Stimulated activated naive B cell treated with anti-CD40 and anti-IgM and Interleukin-4, amounts not matched to agents 10 μg/mL and 1 μg/mL and 100 μg/mL, for 72 hours (primary cell): ENCODE measurements at regions not wholly inside any gene's neighbourhood (a gene's known extent, or its start where the extent isn't known, plus 50 kb on each side); places are given as distances from the start of the nearest gene placed in this dataset.

Experiments
- ATAC-seq, 2 donors: fragments of 150-1000 bp; cut with Tn5 transposase; replicated peaks; 2 replicates each; pipeline ENCODE4 v1.10.0; 2021; ENCODE audit warnings: moderate library complexity in 1 of 2
- DNase-seq: peaks from one replicate; pipeline ENCODE4 v3.0.0; 2021
- H3K27ac Mint-ChIP-seq: one replicate; pipeline ENCODE4 v1.8.0; 2022; ENCODE audit warnings: mild to moderate bottlenecking, mixed read lengths
- H3K27me3 Mint-ChIP-seq, 2 donors: one replicate each; pipeline ENCODE4 v1.8.0; 2022; ENCODE audit warnings: mixed read lengths in 2 of 2
- H3K36me3 Mint-ChIP-seq, 2 donors: one replicate each; pipeline ENCODE4 v1.8.0; 2022; ENCODE audit warnings: mixed read lengths in 2 of 2, mild to moderate bottlenecking in 1 of 2
- H3K4me1 Mint-ChIP-seq, 2 donors: one replicate each; pipeline ENCODE4 v1.8.0; 2022; ENCODE audit warnings: mixed read lengths in 2 of 2, mild to moderate bottlenecking in 1 of 2
- H3K4me3 Mint-ChIP-seq, 2 donors: one replicate each; pipeline ENCODE4 v1.8.0; 2022; ENCODE audit warnings: mild to moderate bottlenecking in 2 of 2, mixed read lengths in 2 of 2, moderate library complexity in 1 of 2
- H3K9me3 Mint-ChIP-seq, 2 donors: one replicate each; pipeline ENCODE4 v1.8.0; 2022; ENCODE audit warnings: mixed read lengths in 2 of 2, mild to moderate bottlenecking in 1 of 2

- peaks cover 0 to 3% of the 10 kb centered on the region in 2 donors for H3K9me3 Mint-ChIP-seq
- no peak for DNase-seq
- no peak overlapping the region for H3K4me3 Mint-ChIP-seq
- H3K4me1 Mint-ChIP-seq = no peaks in the 10 kb centered on the region
- no peak for ATAC-seq
- H3K27me3 Mint-ChIP-seq = no peaks in the 10 kb centered on the region
- H3K27ac Mint-ChIP-seq = no peak overlapping the region
- no peaks in the 10 kb centered on the region for H3K36me3 Mint-ChIP-seq
Measured at GRCh38 chr2:182565911-182566567, 139.2 kb upstream of the PDE1A start.

GRCh38 chr2:182573553-182573952 is 142.5 kb upstream of the DNAJC10 start:
- Mint-ChIP-seq H3K4me3 (no peak overlapping the region), H3K36me3 (no peaks in the 10 kb centered on the region), H3K27me3 (peaks cover 5% of the 10 kb centered on the region in 2 donors), H3K4me1 (no peaks in the 10 kb centered on the region), H3K9me3 (peaks cover 0 to 2% of the 10 kb centered on the region in 2 donors), H3K27ac (no peak overlapping the region)
- no peak for DNase-seq
- no peak for ATAC-seq

- H3K27me3 Mint-ChIP-seq = peaks cover 5% of the 10 kb centered on the region in 2 donors
- no peak for ATAC-seq
- H3K36me3 Mint-ChIP-seq = no peaks in the 10 kb centered on the region
- no peak for DNase-seq
- peaks cover 0 to 2% of the 10 kb centered on the region in 2 donors for H3K9me3 Mint-ChIP-seq
- H3K27ac Mint-ChIP-seq = no peak overlapping the region
- no peaks in the 10 kb centered on the region for H3K4me1 Mint-ChIP-seq
- no peak overlapping the region for H3K4me3 Mint-ChIP-seq
Measured at GRCh38 chr2:182577816-182578215, 138.2 kb upstream of the DNAJC10 start.

- H3K4me3 Mint-ChIP-seq = no peak overlapping the region
- no peaks in the 10 kb centered on the region for H3K9me3 Mint-ChIP-seq
- DNase-seq = no peak
- no peaks in the 10 kb centered on the region for H3K4me1 Mint-ChIP-seq
- no peaks in the 10 kb centered on the region for H3K27me3 Mint-ChIP-seq
- no peak overlapping the region for H3K27ac Mint-ChIP-seq
- no peak for ATAC-seq
- H3K36me3 Mint-ChIP-seq = no peaks in the 10 kb centered on the region
Measured at GRCh38 chr2:182581196-182581935, 134.7 kb upstream of the DNAJC10 start.

- Mint-ChIP-seq H3K4me1 (no peaks in the 10 kb centered on the region), H3K4me3 (no peak overlapping the region)
- no peak for DNase-seq
Measured at GRCh38 chr2:182584462-182584861, 131.6 kb upstream of the DNAJC10 start.

GRCh38 chr2:182585001-182585400 is 131.1 kb upstream of the DNAJC10 start:
- H3K9me3 Mint-ChIP-seq = no peaks in the 10 kb centered on the region
- H3K27me3 Mint-ChIP-seq = peaks cover 0 to 7% of the 10 kb centered on the region in 2 donors
- no peaks in the 10 kb centered on the region for H3K36me3 Mint-ChIP-seq
- DNase-seq (no peak), ATAC-seq (no peak)
- no peak overlapping the region for H3K27ac Mint-ChIP-seq
- H3K4me1 Mint-ChIP-seq = no peaks in the 10 kb centered on the region
- no peak overlapping the region for H3K4me3 Mint-ChIP-seq

More at GRCh38 chr2:182584462-182584861, 131.6 kb upstream of the DNAJC10 start:
- H3K9me3 Mint-ChIP-seq = no peaks in the 10 kb centered on the region
- ATAC-seq = no peak
- H3K27me3 Mint-ChIP-seq = peaks cover 0 to 7% of the 10 kb centered on the region in 2 donors
- no peak overlapping the region for H3K27ac Mint-ChIP-seq
- no peaks in the 10 kb centered on the region for H3K36me3 Mint-ChIP-seq

GRCh38 chr2:182585430-182585829 is 130.6 kb upstream of the DNAJC10 start:
- no peaks in the 10 kb centered on the region for H3K4me1 Mint-ChIP-seq
- H3K9me3 Mint-ChIP-seq = no peaks in the 10 kb centered on the region
- ATAC-seq (no peak), DNase-seq (no peak)
- H3K27ac Mint-ChIP-seq = no peak overlapping the region
- H3K36me3 Mint-ChIP-seq = no peaks in the 10 kb centered on the region
- H3K4me3 Mint-ChIP-seq = no peak overlapping the region
- peaks cover 0 to 7% of the 10 kb centered on the region in 2 donors for H3K27me3 Mint-ChIP-seq

GRCh38 chr2:182586426-182586825 is 129.6 kb upstream of the DNAJC10 start:
- H3K27ac Mint-ChIP-seq = no peak overlapping the region
- no peaks in the 10 kb centered on the region for H3K9me3 Mint-ChIP-seq
- H3K27me3 Mint-ChIP-seq = peaks cover 0 to 7% of the 10 kb centered on the region in 2 donors
- ATAC-seq (no peak), DNase-seq (no peak)
- H3K36me3 Mint-ChIP-seq = no peaks in the 10 kb centered on the region
- H3K4me3 Mint-ChIP-seq = no peak overlapping the region
- H3K4me1 Mint-ChIP-seq = no peaks in the 10 kb centered on the region

- no peak for DNase-seq
- peaks cover 0 to 7% of the 10 kb centered on the region in 2 donors for H3K27me3 Mint-ChIP-seq
- H3K9me3 Mint-ChIP-seq = no peaks in the 10 kb centered on the region
- no peak for ATAC-seq
- H3K4me3 Mint-ChIP-seq = no peak overlapping the region
- no peaks in the 10 kb centered on the region for H3K4me1 Mint-ChIP-seq
- no peaks in the 10 kb centered on the region for H3K36me3 Mint-ChIP-seq
- no peak overlapping the region for H3K27ac Mint-ChIP-seq
Measured at GRCh38 chr2:182587831-182588230, 128.2 kb upstream of the DNAJC10 start.

GRCh38 chr2:182589121-182589520 is 126.9 kb upstream of the DNAJC10 start:
- no peak for DNase-seq
- H3K9me3 Mint-ChIP-seq = no peaks in the 10 kb centered on the region
- H3K27me3 Mint-ChIP-seq = peaks cover 0 to 7% of the 10 kb centered on the region in 2 donors
- no peak overlapping the region for H3K4me3 Mint-ChIP-seq
- ATAC-seq = no peak
- H3K36me3 Mint-ChIP-seq = no peaks in the 10 kb centered on the region
- no peaks in the 10 kb centered on the region for H3K4me1 Mint-ChIP-seq
- H3K27ac Mint-ChIP-seq = no peak overlapping the region

GRCh38 chr2:182591774-182592173 is 124.3 kb upstream of the DNAJC10 start:
- Mint-ChIP-seq H3K4me1 (no peaks in the 10 kb centered on the region), H3K27me3 (peaks cover 0 to 12% of the 10 kb centered on the region in 2 donors), H3K4me3 (no peak overlapping the region), H3K36me3 (no peaks in the 10 kb centered on the region), H3K27ac (no peak overlapping the region), H3K9me3 (no peaks in the 10 kb centered on the region)
- ATAC-seq = no peak
- DNase-seq = no peak

- H3K4me3 Mint-ChIP-seq = no peak overlapping the region
- H3K4me1 Mint-ChIP-seq = no peaks in the 10 kb centered on the region
- no peaks in the 10 kb centered on the region for H3K9me3 Mint-ChIP-seq
- peaks cover 0 to 17% of the 10 kb centered on the region in 2 donors for H3K27me3 Mint-ChIP-seq
- DNase-seq = no peak
- H3K36me3 Mint-ChIP-seq = no peaks in the 10 kb centered on the region
- ATAC-seq = no peak
- H3K27ac Mint-ChIP-seq = no peak overlapping the region
Measured at GRCh38 chr2:182592691-182593393, 123.2 kb upstream of the DNAJC10 start.

GRCh38 chr2:182593394-182593975 is 122.6 kb upstream of the DNAJC10 start:
- Mint-ChIP-seq H3K27ac (no peak overlapping the region), H3K4me1 (no peaks in the 10 kb centered on the region), H3K9me3 (no peaks in the 10 kb centered on the region), H3K4me3 (no peak overlapping the region), H3K36me3 (no peaks in the 10 kb centered on the region), H3K27me3 (peaks cover 2 to 20% of the 10 kb centered on the region in 2 donors)
- ATAC-seq (no peak), DNase-seq (no peak)

- Mint-ChIP-seq H3K4me1 (no peaks in the 10 kb centered on the region), H3K36me3 (no peaks in the 10 kb centered on the region), H3K27ac (no peak overlapping the region), H3K4me3 (no peak overlapping the region), H3K9me3 (no peaks in the 10 kb centered on the region), H3K27me3 (peaks cover 5 to 17% of the 10 kb centered on the region in 2 donors)
- no peak for DNase-seq
- no peak for ATAC-seq
Measured at GRCh38 chr2:182594286-182594685, 121.8 kb upstream of the DNAJC10 start.
